HG02798 (cell line): ENCODE measurements at regions not wholly inside any gene's neighbourhood (a gene's known extent, or its start where the extent isn't known, plus 50 kb on each side); places are given as distances from the start of the nearest gene placed in this dataset.
A peak's percentile ranks its signal among the peaks of the same experiment; 100 is the strongest.

Experiments
- ATAC-seq: cut with Tn5 transposase; IDR thresholded peaks from one replicate; pipeline ENCODE4 v1.9.1; 2021; ENCODE audit warnings: mild to moderate bottlenecking; ENCODE audit not compliant: unreplicated experiment, poor library complexity

- ATAC-seq, result peak; percentile 79
Measured at GRCh38 chr4:166594326-166594946, 639.9 kb downstream of the SPOCK3 start.

- ATAC-seq, result no peak
Measured at GRCh38 chr4:166600264-166600663, 634.0 kb downstream of the SPOCK3 start.

DNA sequence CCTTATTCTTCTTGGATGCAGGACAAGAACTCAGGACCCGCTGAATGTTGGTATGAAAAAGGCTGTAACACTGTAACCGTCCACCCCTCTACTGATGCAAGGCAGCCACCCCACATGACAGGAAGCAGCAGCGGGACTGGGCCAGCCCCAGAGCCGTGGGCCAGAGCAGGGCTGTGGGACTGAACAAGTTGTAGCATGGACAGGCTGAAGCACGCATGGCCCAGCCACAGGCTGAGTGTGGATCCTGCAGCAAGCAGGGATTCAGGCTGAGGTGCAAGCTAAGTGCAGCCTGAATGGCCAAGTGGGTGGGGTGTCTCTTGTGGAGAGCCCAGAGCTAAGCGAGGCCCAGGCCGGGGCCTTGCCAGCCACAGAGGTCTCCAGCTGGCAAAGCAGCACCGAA is 632.2 kb downstream of the SPOCK3 start:
- ATAC-seq, result no peak

GRCh38 chr4:166622425-166622977 is 611.8 kb downstream of the SPOCK3 start:
- peak; percentile 61 for ATAC-seq

GRCh38 chr4:166625018-166625637 is 609.2 kb downstream of the SPOCK3 start:
- peak; percentile 43 for ATAC-seq

DNA sequence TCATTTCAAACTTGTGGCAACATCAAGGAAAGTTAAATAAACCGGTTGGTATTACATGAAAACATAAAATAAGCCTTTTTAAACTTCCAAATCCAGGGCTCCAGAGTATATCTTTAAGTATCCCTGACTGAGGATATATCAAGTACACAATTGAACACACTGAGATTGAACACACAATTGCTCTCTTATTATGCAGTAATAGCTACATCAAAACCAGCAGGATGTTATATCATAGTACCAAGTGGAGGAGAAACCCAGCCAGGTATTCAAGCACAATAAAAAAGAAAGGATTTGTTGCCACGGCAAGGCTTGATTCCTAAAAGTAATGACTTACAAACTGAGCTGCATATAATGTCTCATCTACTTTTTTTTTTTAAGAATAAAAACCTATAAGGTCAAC is 605.8 kb downstream of the SPOCK3 start:
- no peak for ATAC-seq

DNA sequence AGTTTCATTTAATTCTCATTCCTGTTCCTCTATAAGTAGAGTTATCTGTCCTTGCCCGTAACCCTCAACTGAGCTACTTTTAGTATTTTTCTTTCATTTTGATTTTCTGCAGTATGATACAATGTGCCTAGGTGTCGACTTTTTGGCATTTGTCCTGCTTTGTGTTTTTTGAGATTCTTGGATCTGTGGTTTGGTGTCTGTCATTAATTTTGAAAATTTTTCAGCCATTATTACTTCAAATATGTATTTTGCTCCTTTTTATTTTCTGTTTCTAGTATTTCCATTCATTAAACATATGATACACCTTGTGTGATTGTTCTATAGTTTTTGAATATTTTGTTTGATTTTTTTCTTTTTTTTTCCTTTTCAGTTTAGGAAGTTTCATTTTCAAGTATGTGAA is 598.9 kb downstream of the SPOCK3 start:
- no peak for ATAC-seq

DNA sequence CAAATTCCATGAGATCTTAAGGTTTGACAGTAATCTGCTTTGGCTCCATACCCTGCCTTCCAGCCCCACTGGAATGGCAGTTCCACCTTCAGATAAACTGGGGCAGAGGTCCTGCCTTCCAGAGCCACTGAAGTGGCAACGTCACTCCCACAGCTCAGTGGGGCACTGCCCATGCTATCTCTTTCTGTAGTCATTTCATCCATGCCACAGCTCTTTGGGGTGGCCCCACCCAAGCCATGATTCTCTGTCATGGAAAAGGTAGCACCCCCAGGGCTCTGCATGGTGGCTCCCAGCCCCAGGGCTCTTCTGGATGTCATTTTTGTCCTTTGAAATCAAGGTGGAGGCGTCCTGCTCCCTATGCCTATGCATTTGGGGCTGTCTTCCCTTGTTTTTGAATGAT is 596.5 kb downstream of the SPOCK3 start:
- ATAC-seq, result no peak

DNA sequence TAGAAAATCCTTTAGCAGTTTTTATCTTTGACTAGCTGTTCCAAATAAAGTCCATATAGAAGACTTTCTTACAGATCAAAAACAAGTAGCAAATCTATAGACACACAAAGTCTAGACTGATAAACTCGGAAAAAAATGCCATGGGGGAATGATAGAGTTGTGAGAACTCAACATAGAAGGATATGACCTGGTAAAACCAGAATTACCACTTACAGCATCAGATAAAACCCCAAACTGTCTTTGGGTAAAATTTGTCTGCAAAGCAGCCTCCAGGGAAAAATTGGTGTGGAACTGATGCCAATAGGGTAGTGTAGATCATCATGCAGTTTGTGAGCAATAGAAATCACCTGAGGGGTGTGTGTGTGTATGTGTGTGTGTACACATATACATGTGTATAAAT is 579.1 kb downstream of the SPOCK3 start:
- no peak for ATAC-seq

- no peak for ATAC-seq
Measured at GRCh38 chr4:166655705-166656104, 578.6 kb downstream of the SPOCK3 start.

DNA sequence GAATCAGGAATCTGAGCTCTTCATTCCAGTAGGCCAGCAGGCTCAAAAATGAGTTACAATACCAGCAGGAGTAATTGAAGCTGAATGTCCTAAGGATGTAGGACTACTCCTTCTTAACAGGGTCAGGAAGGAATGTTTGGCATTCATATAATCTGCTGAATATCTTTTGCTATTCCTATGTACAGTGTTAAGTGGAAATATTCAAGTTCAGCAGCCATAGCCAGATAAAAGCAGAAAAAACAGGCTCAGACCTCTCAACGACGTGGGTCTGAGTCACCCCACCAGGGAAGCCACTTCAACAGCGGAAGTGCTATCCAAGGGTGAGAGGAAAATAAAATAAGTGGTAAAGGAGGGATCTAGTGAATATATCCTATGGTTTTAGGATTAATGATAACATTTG is 577.0 kb downstream of the SPOCK3 start:
- ATAC-seq, result no peak

GRCh38 chr4:166658585-166658984 is 575.7 kb downstream of the SPOCK3 start:
- peak; percentile 28 for ATAC-seq

- peak; percentile 96 for ATAC-seq
Measured at GRCh38 chr4:166662266-166662843, 571.9 kb downstream of the SPOCK3 start.

GRCh38 chr4:166670341-166670740 is 564.0 kb downstream of the SPOCK3 start:
- ATAC-seq, result no peak

- ATAC-seq, result no peak
Measured at GRCh38 chr4:166673911-166674310, 560.4 kb downstream of the SPOCK3 start.

DNA sequence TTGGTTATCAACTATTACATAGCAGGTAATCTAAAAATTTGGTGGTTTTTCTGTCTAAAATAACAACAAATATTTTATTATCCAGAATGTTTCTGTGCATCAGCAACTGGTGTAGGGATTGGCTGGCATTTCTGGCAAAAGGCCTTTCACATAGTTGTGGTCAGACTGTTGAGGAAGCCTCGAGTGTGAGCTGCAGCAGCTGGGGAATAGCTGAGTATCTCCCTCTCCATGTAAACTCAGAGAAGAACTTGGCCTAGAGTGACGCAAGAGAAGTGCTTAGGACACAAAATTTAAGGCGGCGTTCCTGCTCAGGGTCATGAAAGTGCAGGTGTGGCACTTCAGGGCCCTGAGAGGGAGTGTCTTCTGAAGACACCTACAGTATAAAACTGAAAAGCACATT is 558.9 kb downstream of the SPOCK3 start:
- no peak for ATAC-seq

GRCh38 chr4:166680796-166681195 is 553.5 kb downstream of the SPOCK3 start:
- no peak for ATAC-seq

GRCh38 chr4:166682200-166682599 is 552.1 kb downstream of the SPOCK3 start:
- ATAC-seq, result no peak
